ENCODE measurements at regions not wholly inside any gene's neighbourhood (a gene's known extent, or its start where the extent isn't known, plus 50 kb on each side); places are given as distances from the start of the nearest gene placed in this dataset.

GRCh38 chr2:193562031-193562430 lies 1367.3 kb upstream of the TMEFF2 start:
- DNase-seq (ENCODE audit: low read depth in 3 of 3, low spot score in 2 of 3), result no peak

GRCh38 chr2:193561054-193561453 lies 1366.3 kb upstream of the TMEFF2 start:
- no peak for DNase-seq (ENCODE audit: low read depth in 3 of 3, low spot score in 2 of 3)

- DNase-seq (ENCODE audit: low read depth in 3 of 3, low spot score in 2 of 3), result no peak
Observed at GRCh38 chr2:193556766-193557470, 1362.2 kb upstream of the TMEFF2 start.

GRCh38 chr2:193549661-193550060 lies 1354.9 kb upstream of the TMEFF2 start:
- no peak for DNase-seq (ENCODE audit: low read depth in 3 of 3, low spot score in 2 of 3)

GRCh38 chr2:193542762-193543161 lies 1348.0 kb upstream of the TMEFF2 start:
- DNase-seq (ENCODE audit: low read depth in 3 of 3, low spot score in 2 of 3), result no peak

GRCh38 chr2:193539188-193539587 lies 1344.5 kb upstream of the TMEFF2 start:
- no peak for DNase-seq (ENCODE audit: low read depth in 3 of 3, low spot score in 2 of 3)

- DNase-seq (ENCODE audit: low read depth in 3 of 3, low spot score in 2 of 3), result no peak
Observed at GRCh38 chr2:193538061-193538460, 1343.3 kb upstream of the TMEFF2 start.

- DNase-seq (ENCODE audit: low read depth in 3 of 3, low spot score in 2 of 3), result no peak
Observed at GRCh38 chr2:193537531-193537930, 1342.8 kb upstream of the TMEFF2 start.

- DNase-seq (ENCODE audit: low read depth in 3 of 3, low spot score in 2 of 3), result no peak
Observed at GRCh38 chr2:193528458-193528857, 1333.7 kb upstream of the TMEFF2 start.

- DNase-seq (ENCODE audit: low read depth in 3 of 3, low spot score in 2 of 3), result no peak
Observed at GRCh38 chr2:193527146-193527545, 1332.4 kb upstream of the TMEFF2 start.

- DNase-seq (ENCODE audit: low read depth in 3 of 3, low spot score in 2 of 3), result no peak
Observed at GRCh38 chr2:193523662-193524061, 1328.9 kb upstream of the TMEFF2 start.

- no peak for DNase-seq (ENCODE audit: low read depth in 3 of 3, low spot score in 2 of 3)
Observed at GRCh38 chr2:193521523-193521922, 1326.8 kb upstream of the TMEFF2 start.

- no peak for DNase-seq (ENCODE audit: low read depth in 3 of 3, low spot score in 2 of 3)
Observed at GRCh38 chr2:193520709-193521458, 1326.2 kb upstream of the TMEFF2 start.

GRCh38 chr2:193518041-193518817 lies 1323.5 kb upstream of the TMEFF2 start:
- no peak for DNase-seq (ENCODE audit: low read depth in 3 of 3, low spot score in 2 of 3)

- DNase-seq (ENCODE audit: low read depth in 3 of 3, low spot score in 2 of 3), result no peak
Observed at GRCh38 chr2:193517615-193518014, 1322.9 kb upstream of the TMEFF2 start.

GRCh38 chr2:193506035-193506434 lies 1311.3 kb upstream of the TMEFF2 start:
- no peak for DNase-seq (ENCODE audit: low read depth in 3 of 3, low spot score in 2 of 3)

GRCh38 chr2:193505620-193506019 lies 1310.9 kb upstream of the TMEFF2 start:
- no peak for DNase-seq (ENCODE audit: low read depth in 3 of 3, low spot score in 2 of 3)

GRCh38 chr2:193502363-193503035 lies 1307.8 kb upstream of the TMEFF2 start:
- DNase-seq (ENCODE audit: low read depth in 3 of 3, low spot score in 2 of 3), result no peak

- DNase-seq (ENCODE audit: low read depth in 3 of 3, low spot score in 2 of 3), result no peak
Observed at GRCh38 chr2:193496786-193497185, 1302.1 kb upstream of the TMEFF2 start.

GRCh38 chr2:193482557-193482956 lies 1287.8 kb upstream of the TMEFF2 start:
- DNase-seq (ENCODE audit: low read depth in 3 of 3, low spot score in 2 of 3), result no peak

GRCh38 chr2:193480187-193480586 lies 1285.5 kb upstream of the TMEFF2 start:
- DNase-seq (ENCODE audit: low read depth in 3 of 3, low spot score in 2 of 3), result no peak
